ENCODE measurements at regions not wholly inside any gene's neighbourhood (a gene's known extent, or its start where the extent isn't known, plus 50 kb on each side); places are given as distances from the start of the nearest gene placed in this dataset.

DNA sequence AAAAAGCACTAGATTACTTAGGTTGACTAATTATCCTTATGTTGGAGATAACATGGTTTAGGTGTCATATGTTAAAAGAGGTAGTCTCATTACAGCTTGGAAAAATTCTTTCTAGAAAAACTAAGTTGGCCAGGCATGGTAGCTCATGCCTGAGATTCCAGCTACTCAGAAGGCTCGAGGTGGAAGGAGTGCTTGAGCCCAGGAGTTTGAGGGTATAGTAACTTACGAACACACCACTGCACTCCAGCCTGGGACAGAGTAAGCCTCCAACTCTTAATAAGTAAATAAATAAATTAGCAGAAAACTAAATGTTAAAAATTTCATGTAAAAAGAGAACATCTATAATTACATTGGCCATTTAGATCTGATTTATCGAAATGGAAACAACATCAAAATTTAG is 177.2 kb downstream of the NR4A2 start:
- Histone ChIP-seq H2BK120ac (ENCODE audit: low read depth, low read length, poor library complexity, severe bottlenecking) (no peak overlapping the region), H3K14ac (ENCODE audit: insufficient read depth, low read length) (no peak overlapping the region), H3K27ac (ENCODE audit: insufficient read length, low read depth, low read length) (no peak overlapping the region), H2AFZ (ENCODE audit: low read length) (no peak overlapping the region), H2BK20ac (ENCODE audit: low read depth, low read length, poor library complexity, severe bottlenecking) (no peak overlapping the region), H3T11ph (ENCODE audit: low read length) (no peak overlapping the region), H4K8ac (replicated peaks; ENCODE audit: insufficient read length, low read depth, low read length) (no peak overlapping the region), H2BK12ac (ENCODE audit: insufficient read length, low read depth, low read length) (no peak overlapping the region), H4K5ac (ENCODE audit: insufficient read length, low read depth, low read length) (no peak overlapping the region), H3K56ac (ENCODE audit: insufficient read length, low read depth, low read length) (no peak overlapping the region), H4K20me1 (ENCODE audit: control insufficient read depth, insufficient read depth, insufficient read length) (no peaks in the 10 kb centered on the region), H2BK5ac (ENCODE audit: insufficient read length, low read length) (no peak overlapping the region), H4K91ac (ENCODE audit: insufficient read length, low read depth, low read length) (no peak overlapping the region), H3K23me2 (ENCODE audit: insufficient read length, low read depth, low read length, poor library complexity, severe bottlenecking) (no peaks in the 10 kb centered on the region), H3K27me3 (ENCODE audit: insufficient read depth, low read length) (no peaks in the 10 kb centered on the region), H3K4me1 (ENCODE audit: insufficient read depth, low read length) (peaks cover 3% of the 10 kb centered on the region; the same call in 1 of the 2 replicates), H3K4ac (ENCODE audit: low read depth, low read length) (no peak overlapping the region), H3K18ac (ENCODE audit: insufficient read length, low read depth, low read length) (no peak overlapping the region), H2AK5ac (ENCODE audit: insufficient read length, low read length) (no peak overlapping the region), H3K79me2 (ENCODE audit: insufficient read depth, low read length) (no peaks in the 10 kb centered on the region), H3K9ac (ENCODE audit: extremely low read depth, insufficient read length, low read length) (no peak overlapping the region), H3K23ac (ENCODE audit: insufficient read length, low read depth, low read length) (no peak overlapping the region), H2BK15ac (ENCODE audit: low read depth, low read length) (no peak overlapping the region), H3K79me1 (ENCODE audit: insufficient read depth, low read depth, low read length, poor library complexity, severe bottlenecking) (no peaks in the 10 kb centered on the region), H3K4me2 (ENCODE audit: insufficient read depth, insufficient read length, low read length) (no peak overlapping the region), H3K9me3 (ENCODE audit: control insufficient read depth, low read depth, low read length) (no peaks in the 10 kb centered on the region)
- Mint-ChIP-seq H3K27ac (no peak overlapping the region), H3K4me3 (no peak overlapping the region), H3K36me3 (ENCODE audit: insufficient read depth in 1 of 3, low read depth in 3 of 3) (peaks cover 0 to 8% (median 2%) of the 10 kb centered on the region in 3 experiments; a peak in 3 of 7 replicates), H3K27me3 (ENCODE audit: low read depth) (no peaks in the 10 kb centered on the region), H3K9me3 (no peaks in the 10 kb centered on the region; a peak in 1 of 5 replicates), H3K4me1 (peaks cover 40 to 42% of the 10 kb centered on the region in 2 experiments)
- TF ChIP-seq, protein P1, sequence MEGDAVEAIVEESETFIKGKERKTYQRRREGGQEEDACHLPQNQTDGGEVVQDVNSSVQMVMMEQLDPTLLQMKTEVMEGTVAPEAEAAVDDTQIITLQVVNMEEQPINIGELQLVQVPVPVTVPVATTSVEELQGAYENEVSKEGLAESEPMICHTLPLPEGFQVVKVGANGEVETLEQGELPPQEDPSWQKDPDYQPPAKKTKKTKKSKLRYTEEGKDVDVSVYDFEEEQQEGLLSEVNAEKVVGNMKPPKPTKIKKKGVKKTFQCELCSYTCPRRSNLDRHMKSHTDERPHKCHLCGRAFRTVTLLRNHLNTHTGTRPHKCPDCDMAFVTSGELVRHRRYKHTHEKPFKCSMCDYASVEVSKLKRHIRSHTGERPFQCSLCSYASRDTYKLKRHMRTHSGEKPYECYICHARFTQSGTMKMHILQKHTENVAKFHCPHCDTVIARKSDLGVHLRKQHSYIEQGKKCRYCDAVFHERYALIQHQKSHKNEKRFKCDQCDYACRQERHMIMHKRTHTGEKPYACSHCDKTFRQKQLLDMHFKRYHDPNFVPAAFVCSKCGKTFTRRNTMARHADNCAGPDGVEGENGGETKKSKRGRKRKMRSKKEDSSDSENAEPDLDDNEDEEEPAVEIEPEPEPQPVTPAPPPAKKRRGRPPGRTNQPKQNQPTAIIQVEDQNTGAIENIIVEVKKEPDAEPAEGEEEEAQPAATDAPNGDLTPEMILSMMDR (conservative IDR thresholded peaks at IDR 0.05) = no peak
- WGBS (ENCODE audit: extremely low coverage, insufficient read length, low lambda C conversion rate) = no CpG with 5 or more reads among the region's 3 CpGs
- no peak for DNase-seq

Measured in H9 (cell line).